Ammon's horn (tissue), 1 donor: ENCODE measurements at regions not wholly inside any gene's neighbourhood (a gene's known extent, or its start where the extent isn't known, plus 50 kb on each side); places are given as distances from the start of the nearest gene placed in this dataset.

Source experiments
- DNase-seq: peaks from one replicate; pipeline ENCODE4 v3.0.0-alpha.2; 2016; ENCODE audit warnings: low spot score

DNA sequence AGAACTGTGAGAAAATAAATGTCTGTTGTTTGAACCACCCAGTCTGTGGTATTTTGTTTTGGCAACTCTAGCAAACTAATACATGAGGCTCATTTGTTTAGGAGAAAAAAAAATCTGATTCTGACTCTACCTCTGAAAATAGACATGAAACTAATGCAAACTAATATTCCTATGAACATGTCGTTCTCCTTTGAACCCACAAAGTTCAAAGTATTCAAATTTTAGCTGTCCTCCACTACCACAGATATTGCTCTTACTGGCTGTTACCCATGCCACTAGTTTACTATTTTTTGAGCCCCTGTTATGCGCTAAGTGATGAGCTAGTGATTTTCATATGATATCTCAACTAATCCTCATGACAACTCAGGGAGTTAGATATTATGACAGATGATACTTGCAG is 58.8 kb upstream of the ZNF804B start:
- no peak for DNase-seq

DNA sequence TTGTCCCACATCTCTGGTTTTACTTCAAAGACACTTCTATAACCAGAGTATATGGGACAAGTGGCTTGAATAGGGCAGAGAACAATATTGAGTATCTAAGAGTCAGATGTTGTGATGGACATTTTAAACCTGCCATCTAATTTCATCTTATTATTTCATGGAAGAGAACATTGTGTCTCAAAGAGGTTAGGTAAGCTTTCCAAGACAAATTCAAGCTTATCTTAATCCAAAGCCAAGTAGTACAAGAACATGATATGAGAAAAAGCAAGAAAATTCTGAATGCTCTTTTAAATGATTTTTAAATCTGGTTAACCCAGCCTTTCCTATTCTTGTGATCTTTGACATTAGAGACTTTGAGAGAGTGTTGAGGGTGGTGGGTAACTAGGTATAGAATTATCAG is 65.3 kb upstream of the ZNF804B start:
- DNase-seq = no peak

DNA sequence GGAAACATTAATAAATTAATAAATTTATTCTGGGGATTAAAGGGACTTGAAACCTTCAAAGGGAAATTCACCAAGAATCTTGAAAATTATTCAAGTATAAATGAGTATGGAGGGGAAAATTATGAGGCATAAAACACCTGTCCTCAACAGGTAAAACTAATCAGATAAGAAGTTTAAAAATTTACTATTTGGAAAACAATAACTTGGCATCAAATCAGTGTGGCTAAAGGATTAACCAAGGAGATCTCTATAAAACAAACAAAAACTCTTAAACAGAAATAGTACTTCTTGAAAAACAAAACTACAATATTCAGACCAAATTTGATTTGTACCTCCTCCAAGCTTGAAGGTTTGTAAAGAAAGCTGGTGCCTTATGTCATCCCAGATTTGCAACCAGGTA is 66.4 kb upstream of the ZNF804B start:
- DNase-seq = no peak

DNA sequence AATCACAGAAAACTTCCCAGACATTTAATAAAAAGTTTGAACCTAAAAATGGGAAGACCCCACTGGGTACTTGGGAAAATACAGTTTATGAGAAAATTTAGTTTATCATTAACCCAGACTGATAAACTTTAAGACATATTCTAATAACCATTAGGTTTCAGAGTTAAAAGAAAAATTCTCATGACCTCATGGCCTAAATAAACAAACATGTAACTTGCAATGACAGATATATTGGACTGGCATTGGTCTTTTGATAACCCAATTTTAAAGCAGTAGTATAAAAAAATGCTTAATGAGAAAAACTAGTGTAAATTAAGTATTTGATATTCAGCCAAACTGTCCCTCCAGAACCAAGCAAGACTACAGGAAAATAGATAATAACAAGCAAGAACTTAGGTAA is 67.0 kb upstream of the ZNF804B start:
- no peak for DNase-seq

- no peak for DNase-seq
Observed at GRCh38 chr7:88689821-88690220, 69.7 kb upstream of the ZNF804B start.

DNA sequence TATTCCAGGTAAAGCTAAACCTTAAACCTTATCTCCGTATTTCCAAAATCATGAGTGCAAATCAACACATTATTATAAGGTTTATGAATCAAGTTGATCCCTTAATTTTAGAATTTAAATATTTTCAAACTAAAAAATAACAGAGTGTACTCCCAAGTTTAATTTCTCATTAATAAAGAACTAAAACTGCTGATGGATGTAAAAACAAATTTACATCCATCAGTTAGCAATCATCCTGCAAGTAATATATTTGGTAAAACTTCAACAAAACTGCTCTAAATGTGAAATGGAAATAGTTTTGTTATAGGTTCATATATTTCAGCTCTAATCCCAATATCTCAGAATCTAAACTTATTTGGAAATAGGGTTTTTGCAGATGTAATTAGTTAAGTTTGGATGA is 71.3 kb upstream of the ZNF804B start:
- DNase-seq = no peak

DNA sequence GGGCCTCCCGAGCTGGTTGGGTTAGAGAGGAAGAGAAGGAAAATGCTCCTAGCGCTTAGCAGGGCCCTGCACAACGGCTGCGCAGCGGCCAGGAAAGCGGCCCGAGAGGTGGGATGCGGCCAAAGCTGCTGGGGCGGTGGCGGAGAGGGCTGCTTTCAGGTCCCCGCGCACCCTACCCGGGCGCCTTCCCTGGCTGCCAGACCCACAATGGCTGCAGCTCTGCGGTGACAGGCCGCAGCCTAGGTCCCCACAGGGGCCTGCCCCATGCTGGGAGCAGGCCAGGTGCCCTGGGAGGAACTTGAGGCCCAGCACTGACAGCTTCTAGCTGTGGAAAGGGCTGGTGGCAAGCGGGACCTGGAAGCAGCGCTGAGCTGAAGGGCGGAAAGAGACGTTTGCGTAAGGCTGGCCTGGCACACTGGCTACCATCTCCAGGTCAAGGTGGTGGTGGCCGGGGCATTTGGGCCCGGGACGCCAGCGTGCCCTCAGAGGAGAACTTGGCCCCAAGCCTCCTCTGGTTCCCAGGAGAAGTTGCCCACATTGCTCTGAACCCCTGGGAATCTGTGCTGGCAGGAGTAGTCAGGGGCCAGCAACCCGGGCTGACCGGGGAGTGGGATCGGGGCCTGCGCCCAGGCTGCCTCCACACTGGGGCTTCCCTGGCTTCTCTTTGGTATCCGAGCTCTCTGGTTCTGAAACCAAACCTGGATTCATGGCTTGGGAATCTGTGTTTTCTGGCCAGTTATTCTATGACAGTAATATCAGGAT is 72.9 kb upstream of the ZNF804B start:
- no peak for DNase-seq

DNA sequence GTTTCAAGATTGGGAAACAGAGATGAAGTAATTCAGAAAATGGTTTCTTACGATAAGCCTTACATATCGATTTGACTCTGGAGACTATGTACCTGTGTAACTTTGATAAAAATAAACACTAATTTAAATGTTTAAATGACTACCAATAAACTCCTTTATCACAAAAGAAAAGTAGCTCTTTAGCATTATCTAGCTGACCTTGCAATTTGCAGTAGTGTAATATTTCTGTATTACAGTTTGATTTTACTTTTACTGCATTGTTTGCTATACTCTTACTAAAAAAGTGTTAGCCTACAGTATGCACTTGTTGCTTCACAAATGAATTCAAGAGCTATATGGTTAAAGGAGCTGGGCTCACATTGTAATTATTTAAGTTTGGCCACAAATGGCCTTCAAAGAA is 77.8 kb upstream of the ZNF804B start:
- DNase-seq = no peak

DNA sequence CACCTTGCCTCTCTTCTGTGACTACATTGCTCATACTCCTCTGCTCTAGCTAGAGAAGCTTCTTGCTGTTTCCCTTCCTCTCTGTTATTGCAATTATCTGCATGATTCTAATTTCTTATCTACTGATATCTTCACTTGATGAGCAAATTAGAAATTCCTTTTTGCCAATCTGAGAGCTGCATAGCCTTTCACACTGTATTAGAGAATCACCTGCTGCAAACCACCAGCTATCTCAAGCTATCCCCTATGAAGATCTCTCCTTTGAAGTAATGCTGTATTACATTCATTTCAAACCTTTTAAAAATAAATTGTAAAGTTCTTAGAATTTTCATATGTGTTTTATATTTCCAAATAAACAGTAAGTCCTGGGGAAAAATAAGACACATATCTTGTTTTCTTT is 89.0 kb upstream of the ZNF804B start:
- DNase-seq = no peak

- DNase-seq = no peak
Observed at GRCh38 chr7:88669913-88670312, 89.6 kb upstream of the ZNF804B start.

- DNase-seq = no peak
Observed at GRCh38 chr7:88668591-88668990, 90.9 kb upstream of the ZNF804B start.

DNA sequence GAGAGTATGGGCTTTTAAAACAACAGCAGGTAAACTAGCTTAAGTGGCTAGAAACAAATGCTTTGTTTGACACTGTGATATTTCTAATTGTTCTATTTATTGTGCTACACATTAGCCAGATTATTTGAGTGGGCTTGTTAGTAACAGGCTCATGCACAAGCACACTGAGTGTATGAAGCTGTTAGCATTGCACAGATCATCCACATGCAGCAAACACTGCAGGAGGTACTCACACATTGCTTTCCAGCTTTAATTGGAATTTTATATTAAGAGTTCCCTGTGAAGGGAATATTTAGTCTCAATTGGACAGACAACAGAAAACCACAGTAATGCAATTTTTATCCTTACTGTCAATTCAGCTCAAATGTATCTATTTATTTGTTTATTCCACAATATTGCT is 92.9 kb upstream of the ZNF804B start:
- peak; percentile 12 for DNase-seq

DNA sequence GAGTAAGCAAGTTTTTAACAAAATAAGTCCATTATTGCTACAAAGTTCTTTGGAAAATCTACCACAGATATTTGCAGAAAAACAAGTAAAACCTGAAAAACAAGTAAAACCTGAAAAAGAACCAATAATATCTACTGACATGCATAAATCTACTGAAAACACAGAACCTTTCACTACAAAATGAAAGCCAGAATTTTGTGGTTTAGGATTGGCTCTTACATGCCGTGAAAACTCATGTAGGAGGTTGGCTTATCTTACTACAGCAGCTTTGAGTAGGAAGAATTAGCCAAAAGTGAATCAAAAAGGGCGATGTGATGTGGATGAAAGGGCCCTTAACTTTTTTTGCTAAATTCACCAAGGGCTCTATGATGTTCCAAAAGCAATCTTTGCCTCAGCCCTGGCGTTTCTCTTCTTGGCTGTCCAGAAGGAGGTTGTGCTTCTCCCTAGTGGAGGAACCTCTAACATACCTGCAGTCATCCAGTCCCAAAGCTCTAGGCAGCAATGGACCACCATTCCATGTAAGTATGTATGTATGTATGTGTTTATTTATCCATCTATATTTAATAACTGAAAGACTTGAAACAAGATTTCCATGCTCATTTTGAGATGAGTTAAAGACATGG is 93.5 kb upstream of the ZNF804B start:
- no peak for DNase-seq

- DNase-seq = no peak
Observed at GRCh38 chr7:88664630-88665233, 94.8 kb upstream of the ZNF804B start.

DNA sequence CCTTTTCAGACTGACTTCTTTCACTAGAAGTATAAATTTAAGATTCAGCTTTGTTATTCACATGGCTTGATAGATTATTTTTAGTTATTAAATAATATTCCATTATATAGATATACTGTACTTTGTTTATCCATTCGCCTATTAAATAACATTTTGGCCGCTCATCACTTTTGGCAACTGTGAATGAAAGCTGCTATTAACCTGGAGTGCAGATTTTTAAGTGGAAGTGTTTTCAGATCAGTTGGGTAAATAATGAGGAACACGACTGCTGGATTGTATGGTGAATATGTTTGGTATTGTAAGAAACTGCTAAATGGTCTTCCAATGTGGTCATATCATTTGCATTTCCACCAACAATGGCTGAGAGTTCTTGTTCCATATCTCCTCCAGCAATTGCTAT is 97.6 kb upstream of the ZNF804B start:
- DNase-seq = no peak

DNA sequence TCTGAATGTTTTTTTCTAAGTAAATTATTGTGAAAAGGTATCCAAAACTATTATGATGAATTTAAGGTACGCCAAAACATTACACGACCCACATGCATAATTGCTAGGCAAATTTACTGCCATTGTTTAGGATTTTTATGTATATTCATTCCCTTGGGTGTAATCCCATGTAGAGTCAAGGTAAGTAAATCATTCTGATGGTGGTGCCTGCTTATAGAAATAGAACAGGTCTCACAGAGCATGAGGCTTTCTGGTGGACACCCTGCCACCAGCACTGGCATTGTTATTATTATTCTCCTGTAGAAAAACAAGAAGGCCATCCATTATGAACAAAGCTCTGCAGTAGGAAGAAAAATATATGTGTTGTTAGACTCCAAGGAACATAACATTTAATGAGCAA is 111.7 kb upstream of the ZNF804B start:
- no peak for DNase-seq

DNA sequence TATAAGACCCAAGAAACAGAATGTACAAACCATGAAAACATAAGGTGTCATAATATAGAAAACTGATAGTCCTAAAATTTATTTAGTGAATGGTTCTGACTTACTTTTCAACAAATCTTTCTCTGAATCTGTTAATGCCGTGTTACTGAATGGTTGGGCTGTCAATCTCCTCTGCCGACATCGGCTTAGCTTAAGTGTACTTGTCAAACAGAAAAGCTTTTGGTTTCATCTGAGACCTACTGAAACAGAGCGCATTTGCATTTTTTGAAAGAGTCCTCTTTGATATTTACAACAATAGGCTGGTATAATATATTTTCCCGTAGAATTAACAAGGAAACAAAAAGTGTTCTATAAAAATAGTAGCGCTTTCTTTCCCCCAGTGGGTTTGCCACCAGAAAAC is 120.9 kb upstream of the ZNF804B start:
- no peak for DNase-seq

GRCh38 chr7:88637795-88638194 is 121.7 kb upstream of the ZNF804B start:
- DNase-seq = no peak

GRCh38 chr7:88635149-88635548 is 124.4 kb upstream of the ZNF804B start:
- no peak for DNase-seq

- DNase-seq = no peak
Observed at GRCh38 chr7:88629559-88629958, 129.9 kb upstream of the ZNF804B start.

DNA sequence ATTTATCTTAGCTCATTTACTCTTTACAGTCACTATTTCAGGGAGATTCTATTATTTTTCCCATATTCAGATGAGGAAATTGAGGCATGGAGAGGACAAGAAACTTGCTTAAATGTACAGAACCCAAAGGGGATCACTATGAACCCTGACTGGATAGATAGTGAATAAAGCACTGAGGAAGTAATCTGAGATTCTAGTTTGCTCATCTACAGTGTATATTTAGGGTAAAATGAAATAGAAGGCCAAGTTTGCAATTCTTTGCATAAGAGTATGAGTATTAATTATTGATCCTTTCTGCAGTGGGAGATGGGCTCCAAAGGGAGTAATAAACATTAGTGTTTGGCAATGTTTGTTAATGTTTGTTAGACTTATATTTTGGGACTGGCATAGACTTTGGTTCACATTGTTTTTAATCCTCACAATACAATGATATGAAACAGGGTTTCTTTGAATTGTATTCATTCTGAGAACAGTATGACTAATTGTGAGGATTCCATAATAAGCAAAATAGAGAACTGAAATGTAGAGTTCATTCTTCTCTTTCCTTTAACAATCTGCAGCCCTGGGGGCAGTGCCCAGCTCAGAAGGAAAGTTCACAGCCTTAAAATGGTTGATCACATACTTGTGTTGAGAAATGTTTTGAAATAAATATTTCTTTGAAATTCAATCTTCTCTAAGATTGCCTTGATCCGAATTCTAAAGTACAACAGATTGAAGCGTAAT is 131.0 kb upstream of the ZNF804B start:
- DNase-seq = no peak

GRCh38 chr7:88617185-88617584 is 142.3 kb upstream of the ZNF804B start:
- no peak for DNase-seq

- DNase-seq = no peak
Observed at GRCh38 chr7:88615336-88615735, 144.2 kb upstream of the ZNF804B start.
